ENCODE measurements at regions not wholly inside any gene's neighbourhood (a gene's known extent, or its start where the extent isn't known, plus 50 kb on each side); places are given as distances from the start of the nearest gene placed in this dataset.
"Not testable (repeated sequence)": the region's sequence is repeated elsewhere in the genome, so short reads cannot be mapped to it uniquely, and the experiment has no call there.

- no peak for DNase-seq (ENCODE audit: low read depth)
Observed at GRCh38 chr17:68780596-68780995, 174.6 kb downstream of the ABCA8 start.

DNA sequence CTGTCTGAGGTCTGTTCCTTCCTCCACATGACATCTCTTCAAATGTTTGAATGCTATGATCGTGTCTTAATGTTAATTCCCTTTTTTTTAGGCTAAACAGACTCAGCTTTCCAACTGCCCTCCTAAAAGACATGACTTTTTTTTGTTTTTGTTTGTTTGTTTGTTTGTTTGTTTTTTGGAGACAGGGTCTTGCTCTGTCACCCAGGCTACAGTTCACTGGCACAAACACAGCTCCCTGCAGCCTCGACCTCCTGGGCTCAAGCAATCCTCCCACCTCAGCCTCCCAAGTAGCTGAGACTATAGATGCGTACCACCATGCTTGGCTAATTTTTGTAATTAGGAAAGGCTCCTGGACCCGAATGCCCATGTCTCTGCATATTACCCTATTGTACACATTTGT lies 176.5 kb downstream of the ABCA8 start:
- no peak for DNase-seq (ENCODE audit: low read depth)

DNA sequence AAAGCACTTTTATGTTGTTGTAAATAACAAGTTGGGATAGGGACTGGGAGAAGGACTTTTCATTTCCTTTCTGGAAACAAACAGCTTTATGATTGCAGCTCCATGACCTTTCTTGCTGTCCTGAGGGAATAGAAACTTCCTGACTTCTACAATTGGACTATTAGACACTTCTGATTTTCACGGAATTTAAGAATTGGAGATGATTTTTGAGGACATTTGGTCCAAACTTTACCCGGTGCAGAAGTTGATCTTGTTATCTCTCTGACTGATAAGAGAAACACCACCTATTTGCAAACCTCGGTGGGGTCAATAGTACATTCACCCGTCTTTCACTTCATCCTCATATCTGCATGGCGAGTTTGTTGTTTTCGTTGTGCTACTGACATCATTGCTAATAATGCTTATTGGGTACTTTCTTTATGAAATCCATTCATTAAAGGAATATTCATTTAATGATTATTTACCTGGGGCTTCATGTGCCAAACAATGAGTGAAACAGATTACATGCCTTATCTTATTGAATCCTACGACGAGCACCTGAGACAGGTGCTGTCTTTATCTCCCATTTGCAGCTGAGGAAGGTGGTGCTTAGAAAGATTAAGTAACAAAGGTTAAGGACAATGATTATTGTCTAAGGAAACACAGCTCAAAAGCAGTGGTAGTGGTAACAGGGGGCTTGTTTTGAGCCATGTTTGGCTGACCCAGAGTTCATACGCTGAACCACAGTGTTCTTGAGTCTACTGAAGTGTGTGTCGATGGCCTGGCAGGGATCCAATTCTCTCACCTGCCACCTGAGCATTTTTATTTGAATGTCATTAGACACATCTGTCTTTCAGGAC lies 176.9 kb upstream of the FAM20A start:
- no peak for DNase-seq (ENCODE audit: low read depth)

DNA sequence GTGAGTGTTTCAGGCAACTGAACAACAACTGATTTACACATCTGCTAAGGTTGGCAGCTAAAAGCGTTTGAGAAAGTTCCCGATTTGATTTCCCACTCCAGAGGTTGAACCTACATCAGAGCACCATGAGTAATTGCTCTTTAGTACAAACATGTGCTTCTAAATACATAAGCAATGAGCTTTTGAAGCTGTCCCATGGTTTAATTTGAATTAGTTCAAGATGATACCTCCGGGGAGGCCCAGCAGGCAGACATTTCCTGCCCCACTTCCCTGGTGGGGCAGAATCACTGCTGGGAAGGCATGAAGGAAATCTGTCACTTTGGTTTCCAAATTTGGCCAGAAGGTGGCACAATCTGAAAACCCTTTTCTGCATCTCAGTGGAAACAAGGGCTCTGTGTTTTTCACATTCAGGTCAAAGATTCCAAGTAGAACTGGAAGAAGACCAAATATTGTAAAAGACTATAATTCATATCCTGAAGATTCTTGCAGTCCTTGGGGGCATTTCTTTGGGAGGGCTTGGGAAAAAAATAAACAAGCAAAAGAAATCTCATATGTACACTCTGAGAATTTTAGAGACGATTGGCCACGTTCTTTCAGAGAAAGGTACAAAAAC lies 176.2 kb upstream of the FAM20A start:
- peak; percentile 66 for DNase-seq (ENCODE audit: low read depth)

GRCh38 chr17:68776451-68776850 lies 175.3 kb upstream of the FAM20A start:
- DNase-seq (ENCODE audit: low read depth), result no peak

DNA sequence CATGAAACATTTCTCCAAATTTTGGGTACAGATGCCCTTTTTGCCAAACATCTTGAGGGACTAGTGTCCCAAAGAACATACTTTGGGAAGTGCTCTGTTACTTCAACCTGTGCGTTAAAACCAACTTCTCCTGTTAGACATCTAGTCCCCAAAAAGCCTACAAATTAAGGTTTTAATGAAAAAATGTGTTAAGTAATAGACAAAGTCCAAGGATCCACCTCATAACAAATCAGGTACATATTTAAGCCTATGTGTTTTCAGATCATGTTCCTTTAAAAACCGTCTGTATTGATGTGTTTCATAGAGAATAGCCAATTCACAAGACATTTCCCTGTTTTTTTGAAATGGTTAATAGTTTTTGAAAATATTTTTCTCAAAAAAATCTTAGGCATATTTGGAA lies 174.8 kb upstream of the FAM20A start:
- no peak for DNase-seq (ENCODE audit: low read depth)

GRCh38 chr17:68775318-68775717 lies 174.2 kb upstream of the FAM20A start:
- DNase-seq (ENCODE audit: low read depth), result no peak

GRCh38 chr17:68771867-68772515 lies 170.8 kb upstream of the FAM20A start:
- DNase-seq (ENCODE audit: low read depth), result peak; percentile 65

GRCh38 chr17:68768804-68769203 lies 167.6 kb upstream of the FAM20A start:
- DNase-seq (ENCODE audit: low read depth), result no peak

- DNase-seq (ENCODE audit: low read depth), result no peak
Observed at GRCh38 chr17:68766640-68767039, 165.5 kb upstream of the FAM20A start.

GRCh38 chr17:68763562-68763961 lies 162.4 kb upstream of the FAM20A start:
- DNase-seq (ENCODE audit: low read depth), result peak; percentile 40

DNA sequence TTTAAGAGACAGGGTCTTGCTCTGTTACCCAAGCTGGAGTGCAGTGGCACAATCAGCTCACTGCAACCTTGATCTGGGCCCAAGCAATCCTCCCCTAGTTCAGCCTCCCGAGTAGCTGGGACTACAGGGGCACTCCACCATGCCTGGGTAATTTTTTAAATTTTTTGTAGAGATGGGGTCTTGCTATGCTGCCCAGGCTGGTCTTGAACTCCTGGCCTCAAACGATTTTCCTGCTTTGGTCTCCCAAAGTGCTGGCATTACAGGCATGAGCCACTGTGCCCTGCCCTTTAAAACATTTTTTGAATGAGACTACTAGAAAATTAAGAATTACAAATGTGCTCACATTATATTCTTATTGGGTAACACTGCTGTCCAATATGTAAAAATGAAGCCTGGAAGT lies 161.7 kb upstream of the FAM20A start:
- DNase-seq (ENCODE audit: low read depth), result no peak

- no peak for DNase-seq (ENCODE audit: low read depth)
Observed at GRCh38 chr17:68760141-68760475, 158.9 kb upstream of the FAM20A start.

- peak; percentile 93 for DNase-seq (ENCODE audit: low read depth)
Observed at GRCh38 chr17:68759343-68760140, 158.4 kb upstream of the FAM20A start.

DNA sequence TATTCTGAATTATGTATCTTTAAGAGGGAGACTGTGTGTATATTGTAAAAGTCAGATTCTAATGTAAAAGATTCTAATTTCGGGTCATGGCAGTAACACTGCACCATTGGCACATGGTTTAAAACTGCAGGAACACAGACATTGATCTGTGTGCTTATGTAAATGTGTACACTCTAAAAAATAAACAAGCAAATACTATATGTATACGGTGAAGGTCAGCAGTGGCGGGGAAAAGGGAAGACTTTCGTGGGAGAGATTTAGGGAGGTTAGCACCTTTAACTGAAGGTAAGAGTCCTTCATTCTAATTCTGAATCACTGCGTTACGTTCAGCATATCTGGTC lies 157.8 kb upstream of the FAM20A start:
- no peak for DNase-seq (ENCODE audit: low read depth)

- not testable (repeated sequence) for DNase-seq (ENCODE audit: low read depth)
Observed at GRCh38 chr17:68757866-68758757, 156.9 kb upstream of the FAM20A start.

GRCh38 chr17:68753985-68754769 lies 153.0 kb upstream of the FAM20A start:
- no peak for DNase-seq (ENCODE audit: low read depth)

GRCh38 chr17:68750208-68750562 lies 149.0 kb upstream of the FAM20A start:
- DNase-seq (ENCODE audit: low read depth), result no peak

DNA sequence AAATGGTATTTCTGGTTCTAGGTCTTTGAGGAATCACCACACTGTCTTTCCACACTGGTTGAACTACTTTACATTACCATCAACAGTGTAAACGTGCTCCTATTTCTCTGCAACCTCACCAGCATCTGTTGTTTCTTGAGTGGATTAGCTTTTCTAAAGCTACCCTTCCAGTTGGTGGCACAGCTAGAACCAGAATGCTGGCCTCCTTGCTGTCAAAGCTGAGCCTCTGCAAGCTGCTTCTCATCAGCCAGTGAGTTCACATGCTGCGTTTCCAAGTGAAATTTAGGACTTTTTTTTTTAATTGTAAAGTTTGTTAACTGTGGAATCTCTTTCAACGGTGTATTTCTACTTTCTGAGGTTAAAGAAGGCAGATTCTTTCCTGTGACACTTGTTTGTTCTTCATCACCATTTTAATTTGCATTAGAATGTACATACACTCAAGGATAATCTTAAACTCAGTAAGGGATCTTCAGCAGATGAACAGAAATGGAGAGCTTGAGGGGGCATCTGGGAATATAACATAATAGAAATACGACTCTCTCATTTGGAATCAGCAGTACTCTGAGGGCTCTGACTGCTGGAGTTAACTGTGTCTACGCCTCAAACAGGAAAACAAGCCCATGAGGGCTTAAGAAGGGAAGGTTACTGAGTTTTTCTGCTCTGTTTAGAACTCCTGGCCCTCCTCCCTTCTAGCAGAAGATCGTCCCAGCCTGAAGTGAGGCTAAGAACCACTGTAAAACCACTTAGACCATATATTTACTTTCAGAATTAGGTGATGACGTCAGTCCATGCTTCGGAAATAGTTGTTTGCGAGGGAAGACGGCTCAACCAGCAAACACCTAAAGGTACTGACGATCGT lies 148.4 kb upstream of the FAM20A start:
- DNase-seq (ENCODE audit: low read depth), result no peak

DNA sequence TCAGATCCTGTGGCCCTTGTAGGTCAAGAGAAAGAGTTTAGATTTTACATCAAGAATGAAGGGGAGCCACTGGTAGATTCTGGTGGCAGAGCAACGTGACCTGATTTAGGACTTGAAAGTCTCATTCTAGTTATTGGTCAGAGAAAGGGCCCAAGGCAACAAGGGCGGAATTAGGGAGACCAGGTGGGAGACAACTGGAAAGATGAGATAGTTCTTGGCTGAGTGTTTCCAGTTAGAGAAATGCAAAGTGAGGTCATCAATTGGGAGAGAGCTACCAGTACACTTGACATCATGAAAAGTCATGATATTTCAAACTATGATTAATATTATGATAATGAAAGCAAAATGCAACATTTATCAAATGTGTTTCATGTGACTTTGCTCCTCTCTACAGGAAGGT lies 147.2 kb upstream of the FAM20A start:
- DNase-seq (ENCODE audit: low read depth), result no peak

Measured in RPMI7951 (cell line).